HG02885 (cell line): ENCODE measurements at regions not wholly inside any gene's neighbourhood (a gene's known extent, or its start where the extent isn't known, plus 50 kb on each side); places are given as distances from the start of the nearest gene placed in this dataset.

Experiments used
- ATAC-seq: cut with Tn5 transposase; IDR thresholded peaks from one replicate; pipeline ENCODE4 v1.9.1; 2021; ENCODE audit warnings: mild to moderate bottlenecking; ENCODE audit not compliant: unreplicated experiment, poor library complexity

GRCh38 chr1:72623299-72623708, 341.0 kb upstream of the NEGR1 start:
- ATAC-seq, result peak; percentile 95

DNA sequence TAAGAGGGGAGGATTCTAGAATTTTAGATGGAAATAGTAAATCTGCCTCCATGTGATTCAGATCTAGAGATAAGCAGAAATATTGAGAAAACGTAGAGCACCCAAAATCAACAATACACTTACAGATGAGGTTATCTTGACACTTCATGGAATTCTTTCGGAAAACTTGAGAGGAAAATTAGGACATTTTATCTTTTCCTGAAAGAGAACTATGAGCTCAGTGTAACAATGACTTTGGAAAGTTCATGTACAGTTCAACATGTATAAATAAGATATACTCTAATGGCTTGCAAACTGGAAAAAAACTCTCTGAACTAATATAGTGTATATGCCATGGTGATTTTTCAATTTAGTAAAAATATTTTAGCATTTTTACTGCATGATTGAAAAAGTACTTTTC, 338.1 kb upstream of the NEGR1 start:
- no peak for ATAC-seq

DNA sequence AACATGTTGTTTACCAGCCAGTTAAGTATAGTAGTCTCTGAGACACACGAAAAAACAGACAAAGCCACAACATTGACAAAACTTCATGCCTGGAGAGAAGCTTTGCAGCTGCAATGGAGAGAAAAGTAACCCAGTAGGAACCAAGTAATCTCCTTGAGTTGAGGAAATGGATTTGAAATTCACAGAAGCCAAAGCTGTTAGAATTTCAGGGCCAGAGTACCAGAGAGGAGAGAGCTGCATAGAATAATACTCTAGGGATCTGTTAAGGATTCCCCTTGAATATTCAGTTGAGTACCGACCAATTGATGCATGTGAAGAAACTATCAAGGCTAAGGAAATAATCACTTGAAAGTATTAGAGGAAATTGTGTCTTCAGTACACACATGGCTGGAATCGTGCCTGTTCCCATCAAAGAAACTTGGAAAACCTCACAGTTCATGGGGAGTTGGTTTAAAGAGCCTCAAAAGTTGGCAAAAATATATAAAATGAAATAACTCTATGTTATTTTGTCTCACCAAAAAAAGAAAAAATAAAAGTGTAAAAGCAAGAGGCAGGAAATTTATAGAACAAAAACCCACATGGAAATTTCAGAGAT, 324.0 kb upstream of the NEGR1 start:
- ATAC-seq, result no peak

DNA sequence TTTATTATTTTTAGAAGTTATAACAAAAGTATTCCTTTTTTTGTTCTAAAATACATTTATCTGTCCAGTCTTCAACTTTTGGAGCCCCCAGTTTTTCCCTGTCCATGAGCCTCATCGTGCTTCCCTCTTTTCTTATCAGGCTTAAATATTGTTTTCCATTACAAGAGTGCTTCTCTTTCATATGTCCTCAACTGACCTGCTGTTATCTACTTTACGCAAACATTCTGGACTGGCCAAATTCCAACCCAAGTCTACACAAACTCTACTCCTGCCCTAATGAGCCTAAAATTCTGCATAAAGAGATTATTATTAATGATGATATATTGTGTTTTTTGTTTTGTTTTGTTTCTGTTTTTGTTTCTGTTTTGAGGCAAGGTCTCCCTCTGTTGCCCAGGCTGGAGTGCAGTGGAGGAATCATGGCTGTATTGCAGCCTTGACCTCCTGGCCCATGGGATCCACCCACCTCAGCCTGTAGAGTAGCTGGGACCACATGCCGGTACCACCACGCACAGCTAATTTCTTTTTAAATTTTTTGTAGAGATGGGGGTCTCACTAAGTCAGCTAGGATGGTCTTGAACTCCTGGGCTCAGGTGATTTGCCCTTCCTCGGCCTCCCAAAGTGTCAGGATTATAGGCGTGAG, 318.8 kb upstream of the NEGR1 start:
- no peak for ATAC-seq

DNA sequence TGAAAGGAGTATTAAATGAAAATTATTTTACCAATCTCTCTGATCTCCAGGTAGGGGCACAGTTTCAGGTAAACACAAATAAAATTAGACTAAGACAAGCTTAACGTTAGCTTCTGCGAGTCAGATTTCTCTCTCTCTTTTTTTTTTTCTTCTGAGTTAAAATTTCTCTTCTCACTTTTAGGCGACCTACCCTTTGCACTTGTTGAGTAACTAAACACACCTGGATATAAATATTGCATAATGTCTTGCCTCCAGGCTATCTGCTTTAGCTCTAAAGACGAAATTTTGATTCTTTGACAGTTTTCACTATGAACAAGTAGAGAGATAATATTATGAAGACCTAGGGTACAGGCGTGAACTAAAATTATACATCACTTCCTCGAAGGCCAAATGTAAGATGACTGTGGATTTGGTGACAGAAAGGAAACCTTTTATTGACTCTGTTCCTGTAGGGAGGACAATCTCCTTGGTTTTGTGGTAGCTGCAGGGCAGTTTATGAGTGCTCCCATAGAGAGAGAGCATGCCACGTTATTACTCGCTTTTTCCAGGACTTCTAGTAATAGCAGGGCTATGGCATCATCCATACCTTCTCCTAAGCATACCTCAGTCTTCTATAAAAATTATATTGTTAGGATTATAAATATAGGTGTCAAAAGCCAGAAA, 303.8 kb upstream of the NEGR1 start:
- ATAC-seq, result no peak

DNA sequence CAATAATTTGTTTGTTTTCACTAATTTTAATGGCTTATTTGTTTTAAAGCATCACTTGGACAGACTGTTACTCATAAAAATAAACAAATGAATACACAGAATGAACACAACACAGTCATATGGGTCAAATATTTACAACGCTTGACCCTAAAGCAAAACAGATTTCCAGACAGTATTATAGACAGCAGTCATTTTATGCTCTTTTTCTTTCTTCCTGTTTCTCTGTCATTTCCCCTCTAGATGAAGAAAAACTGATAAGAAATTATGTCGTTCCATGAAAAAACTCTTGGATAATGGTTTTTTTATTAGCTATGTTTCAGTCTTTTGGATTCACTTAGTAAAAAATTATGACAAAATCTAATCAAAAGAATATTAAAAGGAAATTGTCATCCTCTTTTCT, 297.3 kb upstream of the NEGR1 start:
- no peak for ATAC-seq

DNA sequence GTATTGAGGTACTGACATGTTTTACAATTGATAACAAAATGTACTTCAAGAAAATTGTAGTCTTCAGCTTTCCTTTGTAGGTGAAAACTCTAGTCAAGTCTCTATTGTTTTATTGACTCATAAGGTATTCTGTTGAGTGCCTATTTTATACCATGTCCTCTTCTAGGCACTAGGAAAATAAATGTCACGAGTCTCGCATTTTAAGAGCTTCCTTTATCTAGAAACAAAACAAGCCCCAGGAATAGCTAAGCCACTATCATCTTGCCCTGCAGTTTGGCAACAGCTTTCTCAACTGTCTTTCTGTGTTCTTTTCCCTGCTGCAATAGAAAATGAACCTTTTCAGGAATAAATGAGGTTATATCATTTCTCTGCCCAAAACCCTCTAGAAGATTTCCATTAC, 288.5 kb upstream of the NEGR1 start:
- no peak for ATAC-seq

GRCh38 chr1:72568113-72568512, 285.8 kb upstream of the NEGR1 start:
- ATAC-seq, result peak; percentile 85

DNA sequence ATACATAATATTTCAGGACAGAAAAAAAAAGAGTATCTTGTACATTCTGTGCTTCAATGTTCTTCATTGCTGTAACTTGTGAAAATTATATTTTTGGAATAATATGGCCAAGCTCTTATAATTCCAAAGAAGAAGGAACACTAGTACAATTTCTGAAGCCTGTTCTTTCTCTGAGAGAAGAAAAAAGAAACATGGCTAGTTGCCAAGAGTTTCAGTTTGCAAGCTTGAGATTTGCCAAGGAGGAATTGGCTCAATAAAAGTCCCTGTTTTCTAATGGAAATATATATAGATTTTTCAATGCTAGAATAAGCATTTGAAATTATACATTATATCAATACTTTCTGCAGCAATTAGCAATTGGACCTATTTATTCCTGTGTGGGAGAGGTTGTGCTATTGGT, 285.2 kb upstream of the NEGR1 start:
- ATAC-seq, result no peak

- no peak for ATAC-seq
Observed at GRCh38 chr1:72564749-72565148, 282.4 kb upstream of the NEGR1 start.

- ATAC-seq, result no peak
Observed at GRCh38 chr1:72557446-72558049, 275.2 kb upstream of the NEGR1 start.

GRCh38 chr1:72547412-72547811, 265.1 kb upstream of the NEGR1 start:
- ATAC-seq, result no peak

GRCh38 chr1:72540674-72541073, 258.3 kb upstream of the NEGR1 start:
- no peak for ATAC-seq

DNA sequence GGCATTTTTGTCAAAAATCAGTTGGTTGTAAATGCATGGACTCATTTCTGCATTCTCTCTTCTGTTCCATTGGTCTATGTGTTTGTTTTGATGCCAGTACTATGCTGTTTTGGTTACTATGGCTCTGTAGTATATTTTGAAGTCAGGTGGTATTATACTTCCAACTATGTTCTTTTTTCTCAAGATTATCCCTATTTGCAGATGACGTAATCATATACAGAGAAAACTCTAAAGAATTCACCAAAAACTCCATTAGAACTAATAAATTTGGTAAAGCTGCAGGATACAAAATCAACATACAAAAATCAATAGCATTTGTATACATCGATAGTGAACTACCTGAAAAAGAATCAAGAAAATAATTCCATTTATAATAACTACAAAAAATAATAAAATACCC, 253.1 kb upstream of the NEGR1 start:
- ATAC-seq, result no peak

GRCh38 chr1:72530646-72531045, 248.3 kb upstream of the NEGR1 start:
- ATAC-seq, result no peak

DNA sequence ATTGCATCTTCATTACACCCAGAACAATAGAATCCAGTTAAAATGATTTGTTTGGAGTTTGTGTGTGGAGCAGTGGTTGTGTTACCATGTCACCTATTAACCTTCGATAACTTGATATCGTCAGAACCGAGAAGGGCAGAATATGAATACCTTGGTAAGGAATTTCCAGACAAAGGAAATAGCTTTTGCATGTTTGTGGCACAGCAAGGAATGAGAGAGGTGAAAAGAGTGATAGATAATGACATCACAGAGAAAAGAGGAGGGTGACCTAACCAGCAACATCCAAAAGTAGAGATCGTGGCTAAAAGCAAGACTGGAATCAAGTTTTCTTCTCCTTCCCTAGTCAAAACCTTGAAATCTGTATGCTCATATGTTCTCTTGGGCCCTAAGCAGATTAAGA, 244.6 kb upstream of the NEGR1 start:
- no peak for ATAC-seq

DNA sequence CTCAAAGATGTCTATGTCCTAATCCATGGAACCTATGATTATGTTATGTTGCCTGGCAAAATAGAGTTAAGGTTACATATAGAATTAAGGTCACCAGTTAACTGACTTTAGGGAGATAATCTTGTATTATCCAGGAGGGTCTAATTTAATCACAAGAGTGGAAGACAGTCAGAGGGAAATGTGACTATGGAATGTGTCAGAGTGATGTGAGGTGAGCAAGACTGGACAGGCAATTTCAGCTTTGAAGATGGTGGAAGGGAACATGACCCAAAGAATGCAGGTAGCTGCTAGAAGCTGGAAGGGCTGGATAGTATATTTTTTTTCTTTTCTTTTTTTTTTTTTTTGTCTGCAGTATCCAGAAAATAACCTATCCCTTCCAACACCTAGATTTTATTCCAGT, 241.7 kb upstream of the NEGR1 start:
- ATAC-seq, result no peak

DNA sequence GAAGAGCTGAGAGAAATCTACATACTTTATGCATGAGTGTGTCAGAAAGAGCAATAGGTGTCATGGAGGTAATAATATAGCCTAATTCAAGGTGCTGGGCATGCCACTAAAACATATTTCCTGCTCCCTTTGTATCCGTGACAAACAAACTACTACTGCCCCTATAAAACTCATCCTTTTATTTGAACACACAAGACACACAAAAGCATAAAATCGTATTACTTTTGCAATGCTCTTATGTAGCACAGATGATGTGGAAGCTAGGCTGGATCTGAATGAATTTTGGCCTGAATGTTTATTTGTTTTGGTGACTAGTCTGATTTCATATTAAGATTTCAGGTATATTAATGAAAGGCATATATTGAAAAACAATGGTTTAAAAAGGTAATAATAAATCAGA, 239.3 kb upstream of the NEGR1 start:
- ATAC-seq, result no peak

DNA sequence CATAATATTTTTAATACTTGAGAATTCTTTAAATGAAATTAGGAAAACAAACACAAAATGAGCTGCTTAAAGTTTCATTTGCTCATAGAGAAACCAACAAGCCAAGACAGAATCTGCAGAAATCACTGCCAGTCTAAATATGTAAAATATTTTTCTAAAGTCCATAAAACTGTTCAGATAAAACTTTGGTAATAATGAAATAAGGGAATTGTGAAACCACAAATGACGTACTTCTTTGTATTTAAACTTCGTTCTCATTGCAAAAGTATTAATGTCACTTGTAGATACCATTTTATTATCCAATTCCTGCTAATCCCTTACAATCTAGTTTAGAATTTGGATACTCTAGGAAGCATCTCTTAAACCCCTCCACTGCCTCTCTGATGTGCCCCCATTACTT, 234.5 kb upstream of the NEGR1 start:
- ATAC-seq, result no peak

- no peak for ATAC-seq
Observed at GRCh38 chr1:72516264-72516663, 233.9 kb upstream of the NEGR1 start.

- no peak for ATAC-seq
Observed at GRCh38 chr1:72498371-72498770, 216.0 kb upstream of the NEGR1 start.

DNA sequence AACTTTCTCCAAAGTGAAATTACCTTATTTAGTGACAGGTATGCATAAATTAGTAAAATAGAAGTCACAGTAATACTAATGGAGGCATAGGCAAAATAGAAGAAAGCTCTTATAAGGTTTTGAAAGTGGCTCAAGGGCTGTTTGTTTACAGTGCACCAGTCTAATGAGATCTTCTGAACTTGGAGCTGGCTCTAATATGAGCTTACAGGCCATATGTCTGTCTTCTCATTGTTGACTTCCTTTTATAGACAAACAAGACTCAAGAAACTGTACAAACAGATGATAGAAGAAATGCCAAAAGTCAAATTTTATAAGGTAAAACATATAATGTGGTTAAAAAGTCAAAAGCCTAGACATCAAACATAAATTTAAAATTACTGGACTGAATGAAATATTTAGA, 207.5 kb upstream of the NEGR1 start:
- ATAC-seq, result no peak
